Suprapubic skin (tissue), 4 donors: ENCODE measurements at regions not wholly inside any gene's neighbourhood (a gene's known extent, or its start where the extent isn't known, plus 50 kb on each side); places are given as distances from the start of the nearest gene placed in this dataset.

Experiments
- DNase-seq, 2 donors: peaks; one replicate each; pipeline ENCODE4 v3.0.0-alpha.2; 2019; ENCODE audit warnings: low spot score in 2 of 2
- H3K27ac ChIP-seq: fragments of 200-600 bp; sonication (generic); one replicate; pipeline ENCODE4 v1.5.1; 2019
- H3K27me3 ChIP-seq: fragments of 200-600 bp; sonication (generic); one replicate; pipeline ENCODE4 v1.5.1; 2019
- H3K36me3 ChIP-seq: fragments of 200-600 bp; sonication (generic); one replicate; pipeline ENCODE4 v1.5.1; 2019
- H3K4me1 ChIP-seq: fragments of 200-600 bp; sonication (generic); one replicate; pipeline ENCODE4 v1.5.1; 2019
- H3K4me3 ChIP-seq: fragments of 200-600 bp; sonication (generic); one replicate; pipeline ENCODE4 v1.5.1; 2019; ENCODE audit warnings: mild to moderate bottlenecking
- H3K9me3 ChIP-seq: fragments of 200-600 bp; sonication (generic); one replicate; pipeline ENCODE4 v1.5.1; 2019
- EP300 ChIP-seq: sonication (generic); formaldehyde crosslinking; IDR thresholded peaks from one replicate; pipeline ENCODE4 v1.6.1; 2017; ENCODE audit warnings: antibody characterized with exemption
- POLR2A ChIP-seq, 2 donors: fragments of 450-650 bp; IDR thresholded peaks; one replicate each; pipeline ENCODE4 v1.6.1; 2017; ENCODE audit warnings: antibody characterized with exemption in 2 of 2, mild to moderate bottlenecking in 2 of 2, moderate library complexity in 2 of 2
- POLR2AphosphoS5 ChIP-seq, 3 donors: sonication (generic); formaldehyde crosslinking; IDR thresholded peaks; one replicate each; pipeline ENCODE4 v1.6.1; 2017; ENCODE audit warnings: antibody characterized with exemption in 3 of 3
- WGBS: methylation state at CpG from one replicate; pipeline ENCODE4 v1.1.5; 2018; 5-methylcytosine and 5-hydroxymethylcytosine counted together
- TF ChIP-seq, protein P1 (sequence below), 2 donors: fragments of 200-600 bp in 1 of 2; fragments of 450-650 bp in 1 of 2; sonication (generic) in 1 of 2; IDR thresholded peaks; one replicate each; pipeline ENCODE4 v1.5.1; 2016 to 2019; ENCODE audit warnings: antibody characterized with exemption in 2 of 2, mild to moderate bottlenecking in 1 of 2, moderate library complexity in 1 of 2

DNA sequence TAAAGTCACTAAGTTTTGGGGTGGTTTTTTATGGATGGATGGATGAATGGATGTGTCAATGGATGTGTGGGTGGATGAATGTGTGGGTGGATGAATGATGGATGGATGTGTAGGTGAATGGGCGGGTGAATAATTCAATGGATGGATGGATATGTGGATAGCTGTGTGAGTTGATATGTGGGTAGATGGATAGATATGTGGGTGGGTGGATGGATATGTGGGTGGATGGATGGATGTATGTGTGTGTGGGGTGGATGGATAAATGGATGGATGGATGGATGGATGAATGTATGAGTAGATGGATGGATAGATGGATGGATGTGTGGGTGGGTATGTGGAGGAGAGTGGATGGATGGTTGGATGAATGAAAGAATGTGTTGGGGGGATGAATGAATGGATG, 310.1 kb upstream of the C16orf82 start:
- H3K27me3 ChIP-seq, result no peaks in the 10 kb centered on the region
- H3K36me3 ChIP-seq, result no peaks in the 10 kb centered on the region
- no peak for DNase-seq
- no peaks in the 10 kb centered on the region for H3K4me1 ChIP-seq
- H3K4me3 ChIP-seq, result no peak overlapping the region
- WGBS, result 0% methylated on average over 1 of the region's 1 CpG
- H3K27ac ChIP-seq, result no peak overlapping the region
- H3K9me3 ChIP-seq, result no peaks in the 10 kb centered on the region
- TF ChIP-seq EP300, result no peak
- TF ChIP-seq POLR2A (IDR thresholded peaks at IDR 0.05), result no peak
- TF ChIP-seq POLR2AphosphoS5 (IDR thresholded peaks at IDR 0.05), result no peak
- TF ChIP-seq, protein P1, sequence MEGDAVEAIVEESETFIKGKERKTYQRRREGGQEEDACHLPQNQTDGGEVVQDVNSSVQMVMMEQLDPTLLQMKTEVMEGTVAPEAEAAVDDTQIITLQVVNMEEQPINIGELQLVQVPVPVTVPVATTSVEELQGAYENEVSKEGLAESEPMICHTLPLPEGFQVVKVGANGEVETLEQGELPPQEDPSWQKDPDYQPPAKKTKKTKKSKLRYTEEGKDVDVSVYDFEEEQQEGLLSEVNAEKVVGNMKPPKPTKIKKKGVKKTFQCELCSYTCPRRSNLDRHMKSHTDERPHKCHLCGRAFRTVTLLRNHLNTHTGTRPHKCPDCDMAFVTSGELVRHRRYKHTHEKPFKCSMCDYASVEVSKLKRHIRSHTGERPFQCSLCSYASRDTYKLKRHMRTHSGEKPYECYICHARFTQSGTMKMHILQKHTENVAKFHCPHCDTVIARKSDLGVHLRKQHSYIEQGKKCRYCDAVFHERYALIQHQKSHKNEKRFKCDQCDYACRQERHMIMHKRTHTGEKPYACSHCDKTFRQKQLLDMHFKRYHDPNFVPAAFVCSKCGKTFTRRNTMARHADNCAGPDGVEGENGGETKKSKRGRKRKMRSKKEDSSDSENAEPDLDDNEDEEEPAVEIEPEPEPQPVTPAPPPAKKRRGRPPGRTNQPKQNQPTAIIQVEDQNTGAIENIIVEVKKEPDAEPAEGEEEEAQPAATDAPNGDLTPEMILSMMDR (IDR thresholded peaks at IDR 0.05), result no peak

- Histone ChIP-seq H3K4me1 (no peaks in the 10 kb centered on the region), H3K27ac (no peak overlapping the region), H3K4me3 (no peak overlapping the region), H3K27me3 (peaks cover under 1% of the 10 kb centered on the region), H3K36me3 (no peaks in the 10 kb centered on the region), H3K9me3 (no peaks in the 10 kb centered on the region)
- 80% methylated on average over 8 of the region's 8 CpGs for WGBS
- DNase-seq, result no peak
- TF ChIP-seq POLR2AphosphoS5 (IDR thresholded peaks at IDR 0.05) (no peak), EP300 (no peak)
- TF ChIP-seq, protein P1 (IDR thresholded peaks at IDR 0.05), result no peak
These were observed 304.1 kb upstream of the C16orf82 start for GRCh38 chr16:26762594-26762993.

DNA sequence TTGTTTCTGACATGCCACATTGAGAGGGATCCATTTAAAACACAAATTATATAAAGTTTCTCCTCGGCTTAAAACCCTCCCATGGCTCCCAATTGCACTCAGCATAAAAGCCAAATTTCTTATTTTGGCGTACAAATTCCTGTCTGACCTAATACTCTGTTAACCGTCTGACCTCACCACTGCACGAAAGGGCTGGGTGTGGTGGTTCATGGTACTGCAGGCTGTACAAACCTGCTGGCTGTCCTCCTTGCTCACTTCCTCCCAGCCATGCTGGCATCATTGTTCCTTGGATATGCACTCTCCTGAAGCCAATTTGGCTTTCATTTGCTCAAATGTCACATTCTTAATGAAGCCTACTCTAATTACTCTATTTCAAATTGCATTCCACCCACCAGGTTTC, 301.6 kb upstream of the C16orf82 start:
- H3K36me3 ChIP-seq, result no peaks in the 10 kb centered on the region
- no peak overlapping the region for H3K27ac ChIP-seq
- H3K4me1 ChIP-seq, result no peaks in the 10 kb centered on the region
- H3K9me3 ChIP-seq, result no peaks in the 10 kb centered on the region
- no peak for DNase-seq
- TF ChIP-seq POLR2AphosphoS5 (IDR thresholded peaks at IDR 0.05) (no peak), POLR2A (IDR thresholded peaks at IDR 0.05) (no peak), EP300 (no peak)
- TF ChIP-seq, protein P1 (IDR thresholded peaks at IDR 0.05), result peak in 1 of 2 donors; percentile 53
- no peak overlapping the region for H3K4me3 ChIP-seq
- peaks cover 3% of the 10 kb centered on the region for H3K27me3 ChIP-seq
- WGBS, result 54% methylated on average over 4 of the region's 4 CpGs

GRCh38 chr16:26768385-26769010, 298.2 kb upstream of the C16orf82 start:
- no peak overlapping the region for H3K4me3 ChIP-seq
- peaks cover 3% of the 10 kb centered on the region for H3K27me3 ChIP-seq
- TF ChIP-seq POLR2AphosphoS5 (IDR thresholded peaks at IDR 0.05) (no peak), POLR2A (IDR thresholded peaks at IDR 0.05) (no peak), EP300 (no peak)
- TF ChIP-seq, protein P1 (IDR thresholded peaks at IDR 0.05), result no peak
- no peaks in the 10 kb centered on the region for H3K9me3 ChIP-seq
- WGBS, result 62% methylated on average over 9 of the region's 9 CpGs
- H3K36me3 ChIP-seq, result no peaks in the 10 kb centered on the region
- no peak overlapping the region for H3K27ac ChIP-seq
- no peaks in the 10 kb centered on the region for H3K4me1 ChIP-seq
- DNase-seq, result no peak

GRCh38 chr16:26770547-26770946, 296.2 kb upstream of the C16orf82 start:
- no peak overlapping the region for H3K4me3 ChIP-seq

More at GRCh38 chr16:26770547-26770946, 296.2 kb upstream of the C16orf82 start:
- no peak for DNase-seq
- TF ChIP-seq EP300 (no peak), POLR2AphosphoS5 (IDR thresholded peaks at IDR 0.05) (no peak), POLR2A (IDR thresholded peaks at IDR 0.05) (no peak)
- TF ChIP-seq, protein P1 (IDR thresholded peaks at IDR 0.05), result no peak
- Histone ChIP-seq H3K9me3 (no peaks in the 10 kb centered on the region), H3K27ac (no peak overlapping the region), H3K27me3 (peaks cover 12% of the 10 kb centered on the region), H3K4me1 (no peaks in the 10 kb centered on the region), H3K36me3 (no peaks in the 10 kb centered on the region)
